CD14-positive monocyte (primary cell): ENCODE measurements at regions not wholly inside any gene's neighbourhood (a gene's known extent, or its start where the extent isn't known, plus 50 kb on each side); places are given as distances from the start of the nearest gene placed in this dataset.

ENCODE experiments used
- DNase-seq, 3 donors: peaks; one replicate each; pipeline ENCODE4 v3.0.0-alpha.2; 2011 to 2022
- H2AFZ ChIP-seq: 2 replicates; pipeline ENCODE4 v1.6.0; 2012; ENCODE audit warnings: mild to moderate bottlenecking, low read depth, low read length, inconsistent platforms; ENCODE audit not compliant: insufficient read depth, poor library complexity, severe bottlenecking
- H3K27ac ChIP-seq, 2 donors: 1 replicate in 1 of 2; 2 replicates in 1 of 2; pipeline ENCODE4 v1.5.1; 2012 to 2013; ENCODE audit warnings: low read length in 2 of 2, control low read depth in 1 of 2, inconsistent platforms in 1 of 2, low read depth in 1 of 2, mild to moderate bottlenecking in 1 of 2
- H3K27me3 ChIP-seq, 2 donors: one replicate each; pipeline versions ENCODE4 v1.6.0 to v1.6.1; 2011 to 2013; ENCODE audit warnings: low read length in 2 of 2; ENCODE audit not compliant: control insufficient read depth in 2 of 2, insufficient read depth in 2 of 2
- H3K36me3 ChIP-seq, 2 donors: replicated peaks in 1 of 2; 1 replicate in 1 of 2; 2 replicates in 1 of 2; pipeline versions ENCODE4 v1.5.1 to v1.6.1; 2012 to 2013; ENCODE audit warnings: low read length in 2 of 2, control low read depth in 1 of 2, inconsistent platforms in 1 of 2, mild to moderate bottlenecking in 1 of 2; ENCODE audit not compliant: insufficient read depth in 2 of 2, control insufficient read depth in 1 of 2
- H3K4me1 ChIP-seq, 2 donors: 1 replicate in 1 of 2; 2 replicates in 1 of 2; pipeline versions ENCODE4 v1.5.1 to v1.6.1; 2012 to 2013; ENCODE audit warnings: low read length in 2 of 2, control low read depth in 1 of 2, inconsistent platforms in 1 of 2, mild to moderate bottlenecking in 1 of 2, moderate library complexity in 1 of 2; ENCODE audit not compliant: insufficient read depth in 2 of 2, control insufficient read depth in 1 of 2
- H3K4me2 ChIP-seq: replicated peaks from 2 replicates; pipeline ENCODE3; 2012; ENCODE audit warnings: low read length, moderate library complexity, mild to moderate bottlenecking; ENCODE audit not compliant: poor library complexity, severe bottlenecking; ENCODE audit errors: extremely low read depth
- H3K4me3 ChIP-seq, 3 experiments: fragments of 200-600 bp in 1 of 3; sonication (generic) in 1 of 3; replicated peaks in 1 of 3; 1 replicate in 2 of 3; 2 replicates in 1 of 3; pipeline ENCODE4 v1.5.1; 2011 to 2013; ENCODE audit warnings: low read length in 3 of 3, mild to moderate bottlenecking in 3 of 3, control low read depth in 2 of 3, low read depth in 2 of 3, inconsistent platforms in 1 of 3, moderate library complexity in 1 of 3
- H3K79me2 ChIP-seq: 2 replicates; pipeline ENCODE4 v1.6.0; 2012; ENCODE audit warnings: mild to moderate bottlenecking, control low read depth, inconsistent platforms, low read length, moderate library complexity; ENCODE audit not compliant: insufficient read depth
- H3K9ac ChIP-seq: 2 replicates; pipeline ENCODE4 v1.6.0; 2017; ENCODE audit warnings: low read length, mild to moderate bottlenecking; ENCODE audit not compliant: insufficient read depth, poor library complexity, severe bottlenecking
- H3K9me3 ChIP-seq, 2 donors: replicated peaks in 1 of 2; 1 replicate in 1 of 2; 2 replicates in 1 of 2; pipeline versions ENCODE4 v1.5.1 to v1.6.1; 2012 to 2013; ENCODE audit warnings: low read length in 2 of 2, control low read depth in 1 of 2; ENCODE audit not compliant: control insufficient read depth in 1 of 2, insufficient read depth in 1 of 2
- H4K20me1 ChIP-seq: 2 replicates; pipeline ENCODE4 v1.6.0; 2012; ENCODE audit warnings: mild to moderate bottlenecking, low read length, control low read depth, moderate library complexity; ENCODE audit not compliant: insufficient read depth
- H3K27ac Mint-ChIP-seq, 7 donors: one replicate each; pipeline ENCODE4 v1.8.0; 2020; ENCODE audit warnings: mild to moderate bottlenecking in 7 of 7, mixed read lengths in 7 of 7, moderate library complexity in 6 of 7, inconsistent platforms in 2 of 7
- H3K27me3 Mint-ChIP-seq, 3 donors: one replicate each; pipeline ENCODE4 v1.8.0; 2021 to 2022; ENCODE audit warnings: low read depth in 3 of 3, mild to moderate bottlenecking in 3 of 3, mixed read lengths in 3 of 3, moderate library complexity in 3 of 3, inconsistent platforms in 1 of 3
- H3K36me3 Mint-ChIP-seq, 2 donors: one replicate each; pipeline ENCODE4 v1.8.0; 2020; ENCODE audit warnings: mixed read lengths in 2 of 2, inconsistent platforms in 1 of 2, mild to moderate bottlenecking in 1 of 2
- H3K4me1 Mint-ChIP-seq: one replicate; pipeline ENCODE4 v1.8.0; 2020; ENCODE audit warnings: mild to moderate bottlenecking, mixed read lengths
- H3K4me3 Mint-ChIP-seq, 2 donors: one replicate each; pipeline ENCODE4 v1.8.0; 2020; ENCODE audit warnings: mild to moderate bottlenecking in 2 of 2, mixed read lengths in 2 of 2, moderate library complexity in 1 of 2
- H3K9me3 Mint-ChIP-seq, 7 donors: one replicate each; pipeline ENCODE4 v1.8.0; 2020 to 2022; ENCODE audit warnings: mixed read lengths in 7 of 7, mild to moderate bottlenecking in 6 of 7, moderate library complexity in 6 of 7, inconsistent platforms in 2 of 7
- WGBS: methylation state at CpG from one replicate; pipeline ENCODE4 v1.1.5; 2013; ENCODE audit warnings: missing lambda C conversion rate; ENCODE audit not compliant: insufficient coverage; 5-methylcytosine and 5-hydroxymethylcytosine counted together
- intact Hi-C, 2 donors: fragments of 100-400 bp; cut with micrococcal nuclease; formaldehyde crosslinking; loops; one replicate each; pipeline versions ENCODE4 v1.15.0 to v1.15.1; 2023
- TF ChIP-seq, protein P1 (sequence below): fragments of 200-600 bp; IDR thresholded peaks from one replicate; pipeline ENCODE4 v1.8.0; 2022; ENCODE audit warnings: antibody characterized with exemption, mild to moderate bottlenecking

DNA sequence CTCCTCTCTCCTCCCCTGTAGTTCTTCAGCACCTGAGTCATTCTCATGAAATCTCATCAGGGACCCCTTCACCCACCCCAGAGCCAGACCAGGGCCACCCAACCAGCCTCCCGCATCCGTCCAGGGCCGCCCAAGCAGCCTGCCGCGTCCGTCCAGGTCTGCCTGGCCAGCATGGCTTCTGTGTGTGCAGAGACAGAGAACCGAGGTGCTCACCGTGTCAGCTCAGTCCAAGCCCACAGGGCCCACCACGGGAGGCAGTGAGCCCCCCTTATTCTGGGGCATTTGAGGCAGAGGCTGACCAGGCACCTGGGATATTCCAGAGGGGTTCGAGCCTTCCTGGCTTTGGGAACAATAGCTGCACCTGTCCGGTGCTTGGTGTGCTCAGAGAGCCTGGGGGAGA lies 1117.3 kb downstream of the BRD1 start:
- Histone ChIP-seq H2AFZ (no peak overlapping the region), H3K79me2 (no peaks in the 10 kb centered on the region), H3K27me3 (no peaks in the 10 kb centered on the region), H3K9me3 (no peaks in the 10 kb centered on the region), H3K9ac (no peak overlapping the region), H4K20me1 (no peaks in the 10 kb centered on the region), H3K36me3 (no peaks in the 10 kb centered on the region), H3K4me3 (no peak overlapping the region), H3K27ac (no peak overlapping the region), H3K4me1 (no peaks in the 10 kb centered on the region), H3K4me2 (no peak overlapping the region)
- H3K9me3 Mint-ChIP-seq, result peaks cover 0 to 2% (median 0%) of the 10 kb centered on the region in 7 donors
- H3K4me3 Mint-ChIP-seq, result no peak overlapping the region
- no peaks in the 10 kb centered on the region for H3K36me3 Mint-ChIP-seq
- intact Hi-C loops, result no loop called here
- no peak overlapping the region for H3K27ac Mint-ChIP-seq
- DNase-seq, result no peak
- TF ChIP-seq, protein P1, sequence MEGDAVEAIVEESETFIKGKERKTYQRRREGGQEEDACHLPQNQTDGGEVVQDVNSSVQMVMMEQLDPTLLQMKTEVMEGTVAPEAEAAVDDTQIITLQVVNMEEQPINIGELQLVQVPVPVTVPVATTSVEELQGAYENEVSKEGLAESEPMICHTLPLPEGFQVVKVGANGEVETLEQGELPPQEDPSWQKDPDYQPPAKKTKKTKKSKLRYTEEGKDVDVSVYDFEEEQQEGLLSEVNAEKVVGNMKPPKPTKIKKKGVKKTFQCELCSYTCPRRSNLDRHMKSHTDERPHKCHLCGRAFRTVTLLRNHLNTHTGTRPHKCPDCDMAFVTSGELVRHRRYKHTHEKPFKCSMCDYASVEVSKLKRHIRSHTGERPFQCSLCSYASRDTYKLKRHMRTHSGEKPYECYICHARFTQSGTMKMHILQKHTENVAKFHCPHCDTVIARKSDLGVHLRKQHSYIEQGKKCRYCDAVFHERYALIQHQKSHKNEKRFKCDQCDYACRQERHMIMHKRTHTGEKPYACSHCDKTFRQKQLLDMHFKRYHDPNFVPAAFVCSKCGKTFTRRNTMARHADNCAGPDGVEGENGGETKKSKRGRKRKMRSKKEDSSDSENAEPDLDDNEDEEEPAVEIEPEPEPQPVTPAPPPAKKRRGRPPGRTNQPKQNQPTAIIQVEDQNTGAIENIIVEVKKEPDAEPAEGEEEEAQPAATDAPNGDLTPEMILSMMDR, result no peak
- peaks cover 0 to 3% (median 0%) of the 10 kb centered on the region in 3 donors for H3K27me3 Mint-ChIP-seq
- no peaks in the 10 kb centered on the region for H3K4me1 Mint-ChIP-seq
- 88% methylated on average over 10 of the region's 11 CpGs for WGBS

DNA sequence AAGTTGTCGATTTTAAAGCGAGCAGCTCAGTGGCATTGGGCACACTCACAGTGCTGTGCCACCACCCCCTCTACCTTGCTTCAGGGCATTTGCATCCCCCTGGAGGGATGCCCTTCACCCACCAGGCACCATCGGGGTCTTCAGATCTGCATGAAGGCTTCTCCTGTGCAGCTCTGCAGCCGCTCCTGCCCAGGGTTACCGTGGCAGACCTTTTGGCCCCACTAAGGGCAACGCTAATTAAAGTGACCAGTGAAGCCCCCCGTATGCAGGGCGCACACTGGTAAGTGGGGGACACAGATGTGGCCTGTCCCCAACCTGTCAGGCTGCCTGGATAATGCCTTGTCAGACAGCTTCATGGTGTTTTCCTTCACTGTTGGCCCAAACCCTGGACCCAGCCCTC lies 1117.7 kb downstream of the BRD1 start:
- no peaks in the 10 kb centered on the region for H3K36me3 Mint-ChIP-seq
- intact Hi-C loops, result no loop called here
- peaks cover 0 to 3% (median 0%) of the 10 kb centered on the region in 3 donors for H3K27me3 Mint-ChIP-seq
- TF ChIP-seq, protein P1, result no peak
- Histone ChIP-seq H3K4me1 (no peaks in the 10 kb centered on the region), H3K36me3 (no peaks in the 10 kb centered on the region), H4K20me1 (no peaks in the 10 kb centered on the region), H3K27ac (no peak overlapping the region), H3K4me3 (no peak overlapping the region), H3K4me2 (no peak overlapping the region), H3K9ac (no peak overlapping the region), H3K27me3 (no peaks in the 10 kb centered on the region), H2AFZ (no peak overlapping the region), H3K79me2 (no peaks in the 10 kb centered on the region), H3K9me3 (no peaks in the 10 kb centered on the region)
- WGBS, result 77% methylated on average over 6 of the region's 8 CpGs
- no peaks in the 10 kb centered on the region for H3K4me1 Mint-ChIP-seq
- DNase-seq, result no peak
- no peak overlapping the region for H3K27ac Mint-ChIP-seq
- no peak overlapping the region for H3K4me3 Mint-ChIP-seq
- H3K9me3 Mint-ChIP-seq, result peaks cover 0 to 2% (median 0%) of the 10 kb centered on the region in 7 donors
